NCI-H82 treated with DMSO at 0.1 percent for 48 hours (cell line): ENCODE measurements at regions not wholly inside any gene's neighbourhood (a gene's known extent, or its start where the extent isn't known, plus 50 kb on each side); places are given as distances from the start of the nearest gene placed in this dataset.
"Not testable (repeated sequence)": the region's sequence is repeated elsewhere in the genome, so short reads cannot be mapped to it uniquely, and the experiment has no call there.

Experiments
- DNase-seq: peaks from one replicate; lab custom pipeline; 2025; ENCODE audit not compliant: unreplicated experiment; lab: John Stamatoyannopoulos, UW

GRCh38 chr13:103516015-103516795, 450.0 kb upstream of the SLC10A2 start:
- peak; percentile 21 for DNase-seq

GRCh38 chr13:103515410-103515809, 449.2 kb upstream of the SLC10A2 start:
- DNase-seq, result no peak

DNA sequence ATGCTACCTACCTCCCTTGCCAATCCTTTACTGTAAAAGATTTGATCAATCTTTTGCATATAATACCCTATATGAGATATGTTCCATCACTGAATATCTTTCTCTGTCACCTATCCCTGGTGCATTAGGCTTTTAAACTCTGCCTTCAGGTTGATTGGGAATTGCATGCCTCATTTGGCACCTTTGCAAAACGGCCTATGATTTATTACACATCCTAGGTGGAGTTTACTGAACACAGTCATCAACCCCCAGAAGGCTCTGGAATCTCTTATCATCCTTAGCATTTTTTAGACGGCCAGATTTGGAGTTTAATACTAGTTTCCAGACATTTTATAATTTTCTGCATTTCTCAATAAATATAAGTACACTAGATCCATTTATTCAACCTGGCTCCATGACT, 448.4 kb upstream of the SLC10A2 start:
- DNase-seq, result no peak

GRCh38 chr13:103514188-103514587, 448.0 kb upstream of the SLC10A2 start:
- DNase-seq, result no peak

- no peak for DNase-seq
These were observed 443.9 kb upstream of the SLC10A2 start for GRCh38 chr13:103510007-103510535.

- DNase-seq, result peak; percentile 47
These were observed 431.2 kb upstream of the SLC10A2 start for GRCh38 chr13:103497404-103497803.

DNA sequence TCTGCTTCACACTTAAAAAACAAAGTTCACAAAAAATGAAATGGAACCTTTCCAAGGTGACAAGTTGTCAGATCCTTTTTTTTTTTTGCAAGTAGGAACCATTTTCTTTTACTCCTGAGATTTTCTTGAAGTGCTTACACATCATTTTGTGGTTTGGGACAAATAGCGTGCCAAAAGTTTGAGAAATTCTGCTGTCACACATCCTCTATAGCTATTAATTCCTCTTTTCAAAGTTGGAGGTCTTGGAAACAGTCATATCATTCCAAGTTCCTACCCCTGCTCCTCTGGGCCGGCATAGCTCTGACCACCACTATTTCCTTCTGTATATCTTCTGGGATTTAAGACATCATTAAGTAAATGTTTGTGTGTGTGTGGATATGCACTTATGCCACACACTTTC, 421.6 kb upstream of the SLC10A2 start:
- no peak for DNase-seq

- no peak for DNase-seq
These were observed 406.9 kb upstream of the SLC10A2 start for GRCh38 chr13:103473081-103473480.

GRCh38 chr13:103471896-103472295, 405.7 kb upstream of the SLC10A2 start:
- no peak for DNase-seq

- no peak for DNase-seq
These were observed 403.6 kb upstream of the SLC10A2 start for GRCh38 chr13:103469771-103470170.

- no peak for DNase-seq
These were observed 400.5 kb upstream of the SLC10A2 start for GRCh38 chr13:103466761-103467160.

DNA sequence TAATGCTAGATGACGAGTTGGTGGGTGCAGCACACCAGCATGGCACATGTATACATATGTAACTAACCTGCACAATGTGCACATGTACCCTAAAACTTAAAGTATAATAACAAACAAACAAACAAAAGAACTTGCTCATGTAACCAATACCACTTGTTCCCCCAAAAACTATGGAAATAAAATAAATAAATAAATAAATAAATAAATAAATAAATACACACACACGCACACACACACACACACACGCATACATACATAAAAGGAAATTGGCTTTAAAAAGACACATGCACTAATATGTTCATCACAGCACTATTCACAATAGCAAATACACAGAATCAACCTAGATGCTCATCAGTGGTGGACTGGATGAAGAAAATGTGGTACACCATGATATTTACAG, 394.0 kb upstream of the SLC10A2 start:
- not testable (repeated sequence) for DNase-seq

DNA sequence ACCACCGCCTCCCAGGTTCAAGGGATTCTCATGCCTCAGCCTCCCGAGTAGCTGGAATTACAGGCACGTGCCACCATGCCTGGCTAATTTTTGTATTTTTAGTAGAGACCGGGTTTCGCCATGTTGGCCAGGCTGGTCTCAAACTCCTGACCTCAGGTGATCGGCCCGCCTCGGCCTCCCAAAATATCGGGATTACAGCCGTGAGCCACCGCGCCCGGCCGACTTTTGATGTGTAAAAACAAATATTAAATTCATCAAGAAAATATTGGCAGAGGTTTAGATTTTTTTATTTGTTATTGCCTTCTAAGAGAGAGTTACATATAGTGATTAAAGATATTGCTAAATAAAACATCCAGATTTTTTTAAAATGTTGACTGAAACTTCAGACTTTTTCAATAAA, 390.8 kb upstream of the SLC10A2 start:
- DNase-seq, result not testable (repeated sequence)

- DNase-seq, result no peak
These were observed 385.4 kb upstream of the SLC10A2 start for GRCh38 chr13:103451656-103452055.

- DNase-seq, result no peak
These were observed 377.4 kb upstream of the SLC10A2 start for GRCh38 chr13:103443604-103444003.

- no peak for DNase-seq
These were observed 371.4 kb upstream of the SLC10A2 start for GRCh38 chr13:103437651-103438050.

DNA sequence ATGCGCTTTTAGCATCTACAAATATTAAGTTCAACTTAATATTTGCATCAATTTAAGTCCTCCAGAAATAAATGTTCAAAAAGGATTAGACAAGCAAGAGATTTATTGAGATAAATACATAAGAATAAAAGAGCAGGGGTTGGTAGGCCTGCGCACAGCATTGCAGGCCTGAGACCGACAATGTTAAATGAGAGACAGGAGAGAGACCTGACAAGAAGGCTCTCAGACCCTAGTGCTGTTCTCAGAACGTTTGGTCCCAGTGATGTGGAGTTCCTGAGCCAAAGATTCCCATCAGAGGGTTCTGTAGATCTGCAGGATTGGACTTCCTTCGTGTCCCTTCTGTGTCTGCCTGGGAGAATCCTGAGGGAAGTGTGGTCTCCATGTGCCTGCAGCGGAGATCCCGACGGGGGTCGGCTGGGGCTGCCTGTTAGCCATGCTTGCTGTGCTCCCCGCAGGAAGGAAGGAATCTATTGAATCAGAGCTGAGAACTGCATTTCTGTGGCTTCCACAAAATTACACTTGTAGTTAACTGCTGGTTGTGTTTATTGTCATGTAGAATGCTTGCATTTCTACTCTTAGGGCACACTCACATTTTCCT, 369.9 kb upstream of the SLC10A2 start:
- no peak for DNase-seq

GRCh38 chr13:103431856-103432255, 365.6 kb upstream of the SLC10A2 start:
- peak; percentile 65 for DNase-seq

DNA sequence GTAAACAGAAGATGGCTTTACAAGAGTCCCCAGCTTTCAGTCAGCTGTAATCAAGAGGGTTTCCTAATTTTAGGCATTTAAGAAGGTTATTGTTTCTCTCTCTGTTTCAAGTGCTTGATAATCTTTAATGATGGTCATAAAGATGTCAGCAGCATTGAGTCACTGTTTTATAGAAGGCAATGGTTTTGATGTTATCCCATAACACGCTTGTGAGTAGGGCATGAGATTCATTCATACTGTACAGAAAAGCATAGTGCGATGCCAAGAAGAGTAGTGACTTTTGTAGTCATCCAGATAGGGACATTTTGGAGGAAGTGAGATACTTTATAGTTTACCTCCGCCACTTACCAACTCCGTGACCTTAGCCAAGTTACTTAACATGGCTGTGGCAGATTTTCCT, 364.2 kb upstream of the SLC10A2 start:
- no peak for DNase-seq

DNA sequence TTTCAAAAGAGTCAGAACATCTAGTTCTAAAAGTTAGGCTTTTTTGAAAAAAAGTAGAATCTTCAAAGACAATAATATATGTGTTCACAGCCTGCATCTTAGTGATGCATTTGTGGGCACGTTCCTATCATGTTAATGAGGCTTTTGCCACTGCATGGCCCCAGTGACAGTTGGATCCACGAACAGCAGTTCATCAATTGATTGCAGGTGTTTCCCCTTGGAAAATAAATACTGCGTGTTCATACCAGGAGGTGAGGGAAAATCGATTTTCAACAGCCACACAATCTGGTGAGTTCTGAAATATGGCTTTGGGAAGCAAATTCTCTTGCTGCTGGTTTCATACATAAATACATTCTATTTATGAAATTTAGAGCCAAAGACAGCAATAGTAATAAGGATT, 343.8 kb upstream of the SLC10A2 start:
- DNase-seq, result no peak

DNA sequence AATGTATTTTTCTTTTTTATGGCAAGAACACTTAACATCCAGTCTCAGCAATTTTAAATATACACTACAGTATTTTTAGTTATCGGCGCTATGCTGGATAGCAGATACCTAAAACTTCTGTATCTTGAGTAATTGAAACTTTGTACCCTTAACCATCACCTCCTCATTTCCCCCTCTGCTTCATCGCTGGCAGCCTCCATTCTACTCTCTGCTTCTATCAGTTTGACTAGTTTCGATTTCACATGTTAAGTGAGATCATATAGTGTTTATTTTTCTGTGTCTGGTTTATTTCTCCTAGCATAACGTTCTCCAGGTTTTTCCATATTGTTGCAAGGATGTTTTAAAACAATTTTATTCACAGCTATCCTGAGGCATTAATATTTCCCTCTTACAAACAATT, 340.8 kb upstream of the SLC10A2 start:
- DNase-seq, result no peak

GRCh38 chr13:103405297-103405696, 339.1 kb upstream of the SLC10A2 start:
- DNase-seq, result no peak

GRCh38 chr13:103403814-103404213, 337.6 kb upstream of the SLC10A2 start:
- DNase-seq, result no peak
